OCI-LY7 (cell line): ENCODE measurements at regions not wholly inside any gene's neighbourhood (a gene's known extent, or its start where the extent isn't known, plus 50 kb on each side); places are given as distances from the start of the nearest gene placed in this dataset.

Experiments
- BruUV-seq: library from RNA; stranded (reverse); fragments of 400-500 nt; replicated peaks from 2 replicates; lab custom pipeline; 2021; lab: Mats Ljungman, UMichigan
- CTCF ChIA-PET: fragments of 300-600 bp; sonication (Branson Sonifier 250); formaldehyde crosslinking; loops from one replicate; lab custom pipeline; 2022; ENCODE audit warnings: antibody characterized with exemption; ENCODE audit not compliant: unreplicated experiment; lab: Charles Lee
- POLR2A ChIA-PET: fragments of 300-600 bp; sonication (Branson Sonifier 250); formaldehyde crosslinking; loops from one replicate; lab custom pipeline; 2022; ENCODE audit warnings: antibody characterized with exemption; lab: Charles Lee
- DNase-seq: peaks from one replicate; pipeline ENCODE4 v3.0.0-alpha.2; 2015; ENCODE audit warnings: low spot score
- H2AFZ ChIP-seq: fragments of 200-600 bp; sonication (generic), shearing (Covaris generic); 2 replicates; pipeline ENCODE4 v1.6.1; 2014; ENCODE audit warnings: mild to moderate bottlenecking, antibody characterized with exemption, low read length, moderate library complexity
- H3K27ac ChIP-seq: fragments of 200-600 bp; sonication (generic); 2 replicates; pipeline ENCODE4 v1.5.1; 2014; ENCODE audit warnings: mixed run types, low read depth, mild to moderate bottlenecking, moderate library complexity, low read length, inconsistent platforms; ENCODE audit not compliant: poor library complexity, severe bottlenecking
- H3K36me3 ChIP-seq: fragments of 200-600 bp; sonication (generic); 2 replicates; pipeline ENCODE4 v1.6.1; 2014; ENCODE audit warnings: mild to moderate bottlenecking, antibody characterized with exemption, low read length, moderate library complexity, mixed read lengths; ENCODE audit not compliant: insufficient read depth
- H3K4me1 ChIP-seq: fragments of 200-600 bp; sonication (generic); 2 replicates; pipeline ENCODE4 v1.5.1; 2014; ENCODE audit warnings: mild to moderate bottlenecking, low read length; ENCODE audit not compliant: insufficient read depth, poor library complexity, severe bottlenecking
- H3K4me2 ChIP-seq: fragments of 200-600 bp; sonication (generic); 2 replicates; pipeline ENCODE4 v1.6.1; 2014; ENCODE audit warnings: mild to moderate bottlenecking, low read length
- H3K4me3 ChIP-seq: fragments of 200-600 bp; sonication (generic); 2 replicates; pipeline ENCODE4 v1.5.1; 2014; ENCODE audit warnings: mild to moderate bottlenecking, low read depth, low read length; ENCODE audit not compliant: poor library complexity, severe bottlenecking
- H3K79me2 ChIP-seq: fragments of 200-600 bp; sonication (generic); 2 replicates; pipeline ENCODE4 v1.6.1; 2016; ENCODE audit warnings: low read depth, mild to moderate bottlenecking, low read length, moderate library complexity, mixed read lengths; ENCODE audit not compliant: insufficient read depth
- H3K9me2 ChIP-seq: fragments of 200-600 bp; sonication (generic); 2 replicates; pipeline ENCODE4 v1.6.1; 2016; ENCODE audit warnings: mild to moderate bottlenecking, low read length, mixed read lengths; ENCODE audit not compliant: insufficient read depth
- H3K9me3 ChIP-seq: fragments of 200-600 bp; sonication (generic); 2 replicates; pipeline ENCODE4 v1.6.1; 2014; ENCODE audit warnings: mild to moderate bottlenecking, mixed run types, low read length, mixed read lengths
- H4K20me1 ChIP-seq: fragments of 200-600 bp; sonication (generic); 2 replicates; pipeline ENCODE4 v1.6.1; 2014; ENCODE audit warnings: mild to moderate bottlenecking, antibody characterized with exemption, low read length, moderate library complexity, mixed read lengths; ENCODE audit not compliant: insufficient read depth
- CTCF ChIP-seq: fragments of 200-600 bp; sonication (generic); conservative IDR thresholded peaks from 2 replicates; pipeline ENCODE4 v1.5.1; 2014; ENCODE audit warnings: mild to moderate bottlenecking, antibody characterized with exemption, low read length, moderate library complexity, mixed read lengths
- EZH2phosphoT487 ChIP-seq: fragments of 200-600 bp; sonication (generic); IDR thresholded peaks from 2 replicates; pipeline ENCODE4 v1.6.1; 2018; ENCODE audit warnings: low read depth, borderline replicate concordance, mild to moderate bottlenecking, mixed run types, antibody characterized with exemption, low read length, moderate library complexity, mixed read lengths
- intact Hi-C: fragments of 100-400 bp; cut with micrococcal nuclease; formaldehyde crosslinking; loops from one replicate; pipeline ENCODE4 v1.10.0; 2022; ENCODE audit not compliant: unreplicated experiment

GRCh38 chr9:107584944-107585343 lies 95.4 kb upstream of the KLF4 start:
- no TSS peak for BruUV-seq
- Histone ChIP-seq H3K27ac (no peak overlapping the region), H3K36me3 (no peaks in the 10 kb centered on the region), H3K4me1 (no peaks in the 10 kb centered on the region), H3K4me2 (no peak overlapping the region), H3K9me3 (no peaks in the 10 kb centered on the region), H3K9me2 (no peaks in the 10 kb centered on the region), H4K20me1 (no peaks in the 10 kb centered on the region), H3K4me3 (no peak overlapping the region), H2AFZ (no peak overlapping the region), H3K79me2 (no peaks in the 10 kb centered on the region)
- CTCF ChIA-PET = no interaction called here
- intact Hi-C loops = no loop called here
- TF ChIP-seq CTCF (no peak), EZH2phosphoT487 (no peak)
- no peak for DNase-seq
- POLR2A ChIA-PET = no interaction called here

DNA sequence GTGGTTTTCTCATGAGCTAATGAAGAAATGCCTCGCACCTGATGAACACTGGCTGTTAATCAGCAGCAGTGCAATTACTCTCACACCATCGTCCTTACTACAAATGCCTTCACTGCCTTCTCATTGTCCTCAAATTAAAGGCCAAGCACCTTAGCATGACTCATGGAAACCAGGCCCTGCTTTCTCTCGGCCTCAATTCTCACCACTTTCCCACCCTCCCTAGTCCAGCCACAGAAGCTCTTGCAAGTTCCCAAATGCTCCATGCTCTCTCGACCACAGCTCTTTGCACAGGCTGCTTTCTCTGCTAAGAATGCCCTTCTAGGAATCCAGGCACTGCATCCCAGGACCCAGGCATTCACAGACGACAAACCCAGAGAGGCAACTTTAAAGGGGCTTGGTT lies 94.6 kb upstream of the KLF4 start:
- ChIA-PET POLR2A (no interaction called here), CTCF (no interaction called here)
- no TSS peak for BruUV-seq

More for the DNA sequence above, 94.6 kb upstream of the KLF4 start:
- Histone ChIP-seq H3K4me3 (no peak overlapping the region), H4K20me1 (no peaks in the 10 kb centered on the region), H3K36me3 (no peaks in the 10 kb centered on the region), H3K4me2 (no peak overlapping the region), H3K9me3 (no peaks in the 10 kb centered on the region), H3K27ac (no peak overlapping the region), H3K4me1 (no peaks in the 10 kb centered on the region), H2AFZ (no peak overlapping the region), H3K9me2 (no peaks in the 10 kb centered on the region), H3K79me2 (no peaks in the 10 kb centered on the region)
- DNase-seq = no peak
- intact Hi-C loops = no loop called here
- no peak for TF ChIP-seq CTCF
- TF ChIP-seq EZH2phosphoT487 = no peak
